Urothelium cell line (cell line): ENCODE measurements at regions not wholly inside any gene's neighbourhood (a gene's known extent, or its start where the extent isn't known, plus 50 kb on each side); places are given as distances from the start of the nearest gene placed in this dataset.
"Not testable (repeated sequence)": the region's sequence is repeated elsewhere in the genome, so short reads cannot be mapped to it uniquely, and the experiment has no call there.

Experiments used
- DNase-seq: peaks from one replicate; pipeline ENCODE4 v3.0.0; 2011; ENCODE audit warnings: low spot score, mixed read lengths
- FAIRE-seq: peaks from 2 replicates; lab custom pipeline; 2011; peaks lifted over from hg19 to GRCh38; lab: Jason Lieb, UNC

GRCh38 chrX:131821945-131822622, 201.0 kb upstream of the STK26 start:
- no peak for DNase-seq
- FAIRE-seq: no peak

DNA sequence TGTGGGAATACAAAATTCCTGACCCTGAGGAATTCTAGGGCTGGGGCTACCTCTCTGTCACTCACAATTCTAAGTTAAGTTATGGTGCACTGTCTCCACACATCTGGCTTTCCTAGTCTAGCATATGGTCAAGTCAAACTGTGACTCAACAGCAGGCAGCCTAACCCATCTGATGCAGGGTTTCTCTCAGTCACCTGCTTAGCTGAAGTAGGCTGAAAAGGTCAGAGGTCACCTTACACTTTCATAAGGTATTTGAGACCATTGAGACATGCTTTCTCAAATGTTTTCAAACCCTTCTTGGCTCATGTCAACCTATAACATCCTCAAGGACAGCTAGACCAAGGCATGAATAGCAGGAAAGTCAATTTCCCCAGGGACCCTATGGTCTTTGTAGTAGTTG, 196.5 kb upstream of the STK26 start:
- DNase-seq: no peak
- no peak for FAIRE-seq

- FAIRE-seq: no peak
- DNase-seq: peak; percentile 25
Observed at GRCh38 chrX:131827935-131828334, 195.2 kb upstream of the STK26 start.

GRCh38 chrX:131828482-131828881, 194.6 kb upstream of the STK26 start:
- no peak for FAIRE-seq
- no peak for DNase-seq

GRCh38 chrX:131830400-131831184, 192.5 kb upstream of the STK26 start:
- DNase-seq (peak; percentile 46), FAIRE-seq (no peak)

GRCh38 chrX:131831185-131831520, 191.9 kb upstream of the STK26 start:
- DNase-seq (no peak), FAIRE-seq (no peak)

- no peak for FAIRE-seq
- no peak for DNase-seq
Observed at GRCh38 chrX:131836161-131836560, 186.9 kb upstream of the STK26 start.

DNA sequence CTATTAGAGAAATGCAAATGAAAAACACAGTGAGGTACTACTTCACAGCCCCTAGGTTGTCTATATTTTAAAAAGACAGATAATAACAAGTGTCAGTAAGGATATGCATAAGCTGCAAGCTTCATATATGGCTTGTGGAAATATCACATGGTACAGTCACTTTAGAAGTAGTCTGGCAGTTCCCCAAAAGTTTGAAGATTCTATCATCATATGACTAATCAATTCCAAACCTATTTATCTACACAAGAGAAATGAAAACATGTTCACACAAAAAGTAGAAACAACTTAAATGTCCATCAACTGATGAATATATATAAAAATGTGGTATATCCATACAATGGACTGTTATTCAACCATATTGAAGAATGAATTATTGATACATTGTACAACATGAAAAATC, 185.8 kb upstream of the STK26 start:
- DNase-seq: no peak
- FAIRE-seq: no peak

DNA sequence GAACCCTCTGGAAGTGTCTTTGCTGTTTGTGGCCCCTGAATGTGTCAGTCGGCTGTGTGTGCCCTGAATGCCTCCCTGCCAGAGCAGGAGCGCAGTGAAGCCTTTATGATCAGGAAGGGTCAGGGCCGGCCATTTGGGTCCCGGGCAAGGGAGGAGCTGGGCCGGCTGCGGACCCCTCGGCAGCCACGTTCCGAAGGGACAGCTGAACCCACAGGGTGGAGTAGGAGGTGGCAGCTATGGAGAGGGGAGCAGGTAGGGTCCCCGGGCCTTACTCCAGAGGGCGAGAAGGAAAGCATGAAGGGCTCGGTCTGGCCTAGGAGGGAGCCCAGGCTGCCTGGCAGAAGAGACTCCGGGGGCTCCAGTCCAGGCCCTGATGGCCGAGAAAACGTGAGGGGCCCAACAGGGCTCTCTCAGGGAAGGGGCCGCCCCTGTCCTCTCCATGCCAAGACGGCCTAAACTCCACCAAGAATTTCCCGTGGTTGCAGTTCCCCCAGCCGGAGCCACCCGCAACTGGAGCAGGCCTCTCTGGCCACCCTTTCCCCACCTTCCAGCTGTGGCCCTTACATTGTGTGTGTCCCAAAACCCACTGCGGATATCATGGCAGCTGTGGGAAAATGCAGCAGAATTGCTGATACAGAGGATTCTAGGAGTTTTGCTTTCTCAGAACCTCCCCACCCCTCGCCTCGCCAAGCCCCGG, 182.2 kb upstream of the STK26 start:
- no peak for FAIRE-seq
- no peak for DNase-seq

DNA sequence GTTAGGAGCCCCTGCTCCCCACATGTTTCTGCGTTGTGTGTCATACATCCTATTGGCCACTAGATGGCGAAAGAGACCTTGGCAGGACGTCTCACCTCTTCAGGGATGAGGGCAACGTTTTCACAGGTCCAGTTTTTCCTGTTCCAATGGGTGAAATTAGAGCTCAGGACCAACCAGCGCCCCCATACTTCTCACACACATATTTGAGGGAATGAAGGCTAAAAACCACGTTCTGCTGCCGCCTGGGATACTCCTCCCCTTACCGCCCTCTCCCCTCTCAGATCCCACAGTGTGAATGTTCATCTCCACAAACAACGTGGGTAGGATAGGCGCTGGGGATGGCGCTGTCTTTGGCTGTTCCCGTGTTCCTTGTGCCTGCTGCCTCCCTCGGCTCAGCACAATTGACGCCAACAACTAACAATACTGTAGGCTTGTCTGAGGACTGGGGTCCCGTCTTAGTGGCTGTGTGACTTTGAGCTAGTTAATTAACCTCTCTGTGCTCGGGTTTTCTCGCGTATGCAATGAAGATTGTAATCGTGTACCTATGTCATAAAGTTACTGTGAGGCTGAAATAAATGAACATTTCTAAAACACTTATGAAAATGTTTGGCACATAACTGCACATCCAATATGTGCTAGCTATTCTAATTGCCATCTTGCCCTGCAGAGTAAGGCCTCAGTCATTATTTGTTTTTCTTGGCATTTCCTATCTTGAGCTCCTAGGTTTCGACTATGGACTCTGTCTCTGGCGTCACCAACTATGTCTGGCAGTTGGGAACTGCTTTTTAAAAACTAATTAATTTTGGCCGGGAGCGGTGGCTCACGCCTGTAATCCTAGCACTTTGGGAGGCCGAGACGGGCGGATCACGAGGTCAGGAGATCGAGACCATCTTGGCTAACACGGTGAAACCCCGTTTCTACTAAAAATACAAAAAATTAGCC, 181.3 kb upstream of the STK26 start:
- DNase-seq: peak; percentile 41
- no peak for FAIRE-seq

DNA sequence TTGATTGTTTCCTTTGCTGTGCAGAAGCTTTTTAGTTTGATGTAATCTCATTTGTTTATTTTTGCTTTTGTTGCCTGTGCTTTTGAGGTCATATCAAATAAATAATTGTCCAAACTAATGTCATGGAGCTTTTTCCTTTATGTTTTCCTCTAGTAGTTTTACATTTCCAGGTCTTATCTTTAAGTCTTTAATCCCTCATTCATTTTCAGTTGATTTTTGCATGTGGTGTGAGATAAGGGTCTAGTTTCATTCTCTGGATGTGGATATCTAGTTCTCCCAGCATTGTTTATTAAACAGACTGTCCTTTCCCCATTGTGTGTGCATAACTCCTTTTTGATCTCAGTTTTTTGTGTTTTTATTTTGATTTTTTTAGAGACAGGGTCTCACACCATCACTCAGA, 179.1 kb upstream of the STK26 start:
- DNase-seq: no peak
- no peak for FAIRE-seq

DNA sequence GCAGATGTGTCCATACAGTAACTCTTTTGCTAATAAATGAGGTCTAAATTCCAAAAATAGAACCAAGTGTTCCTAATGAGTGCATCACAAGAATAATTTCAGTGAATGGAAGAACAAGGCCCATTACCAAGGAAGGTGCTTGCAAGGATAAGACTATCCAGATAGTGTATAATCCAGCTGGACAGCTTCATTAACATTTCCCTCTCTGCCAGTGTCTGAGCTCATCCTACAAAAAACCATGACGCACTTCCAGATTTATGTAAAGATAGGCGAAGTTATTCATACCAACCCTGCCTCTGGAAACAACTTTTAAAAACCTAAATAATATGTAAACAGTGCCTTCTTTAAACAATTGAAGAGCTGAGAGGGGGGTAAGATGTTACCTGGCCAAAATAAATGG, 177.9 kb upstream of the STK26 start:
- no peak for FAIRE-seq
- no peak for DNase-seq

GRCh38 chrX:131845771-131846170, 177.3 kb upstream of the STK26 start:
- FAIRE-seq: no peak

DNA sequence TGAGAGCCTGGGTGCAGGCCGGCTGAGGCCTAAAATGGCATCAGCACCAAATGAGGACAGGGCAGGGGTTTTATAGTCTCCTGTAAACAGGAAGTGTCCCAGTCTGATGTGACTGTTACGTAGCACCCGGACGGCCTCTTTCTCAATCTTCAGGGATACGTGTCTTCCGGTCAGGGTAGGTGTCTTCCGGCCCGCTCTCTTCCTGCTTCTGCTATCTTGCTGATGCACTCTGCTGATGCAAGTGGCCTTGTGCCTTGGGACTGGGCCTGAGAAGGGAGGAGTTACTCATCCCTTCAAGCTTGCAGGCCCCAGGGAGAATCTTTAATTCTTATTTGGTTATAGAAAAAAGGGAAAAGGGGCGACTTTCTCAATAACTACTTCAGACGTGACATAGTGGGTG, 172.1 kb upstream of the STK26 start:
- not testable (repeated sequence) for DNase-seq, FAIRE-seq

More at GRCh38 chrX:131845771-131846170, 177.3 kb upstream of the STK26 start:
- no peak for DNase-seq

DNA sequence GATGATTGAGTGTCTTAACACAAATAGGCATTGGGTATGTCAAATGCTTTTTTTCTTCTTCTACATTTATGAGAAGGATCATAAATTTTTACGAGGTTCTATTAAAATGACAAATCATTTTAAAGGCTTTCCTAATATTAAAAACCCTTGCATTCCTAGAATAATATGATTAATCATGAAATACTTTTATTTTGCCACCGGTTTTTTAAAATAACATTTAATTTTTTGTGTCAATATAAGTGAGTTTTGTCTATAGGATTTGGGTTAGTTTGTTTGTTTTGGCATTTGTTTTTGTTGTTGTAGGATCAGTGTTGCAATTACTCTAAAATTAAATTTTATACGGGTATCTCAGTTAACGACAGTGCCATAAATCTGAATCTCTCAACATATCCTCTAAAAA, 169.7 kb upstream of the STK26 start:
- FAIRE-seq (no peak), DNase-seq (no peak)

GRCh38 chrX:131854581-131854980, 168.5 kb upstream of the STK26 start:
- DNase-seq (no peak), FAIRE-seq (no peak)

- FAIRE-seq: no peak
Observed at GRCh38 chrX:131861088-131861787, 161.9 kb upstream of the STK26 start.

DNA sequence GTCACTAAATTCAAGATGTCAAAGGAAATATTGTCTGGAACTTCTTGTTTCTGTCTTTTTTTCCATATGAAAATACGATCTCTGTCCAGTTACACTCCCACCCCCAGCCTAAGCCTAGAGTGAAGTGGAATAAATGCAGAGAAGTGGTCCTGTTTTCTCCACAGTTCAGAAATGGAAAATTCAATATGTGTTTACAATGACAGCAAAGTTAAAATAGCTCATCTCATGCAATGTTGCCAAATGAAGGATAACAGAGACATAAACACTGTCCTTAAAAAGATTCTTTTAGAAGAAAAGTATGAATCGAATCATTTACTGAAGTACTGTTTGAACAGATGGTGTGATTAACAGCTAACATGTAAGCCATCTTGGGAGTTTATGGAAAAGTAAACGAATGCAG, 160.8 kb upstream of the STK26 start:
- FAIRE-seq: no peak
- no peak for DNase-seq

More at GRCh38 chrX:131861088-131861787, 161.9 kb upstream of the STK26 start:
- no peak for DNase-seq

DNA sequence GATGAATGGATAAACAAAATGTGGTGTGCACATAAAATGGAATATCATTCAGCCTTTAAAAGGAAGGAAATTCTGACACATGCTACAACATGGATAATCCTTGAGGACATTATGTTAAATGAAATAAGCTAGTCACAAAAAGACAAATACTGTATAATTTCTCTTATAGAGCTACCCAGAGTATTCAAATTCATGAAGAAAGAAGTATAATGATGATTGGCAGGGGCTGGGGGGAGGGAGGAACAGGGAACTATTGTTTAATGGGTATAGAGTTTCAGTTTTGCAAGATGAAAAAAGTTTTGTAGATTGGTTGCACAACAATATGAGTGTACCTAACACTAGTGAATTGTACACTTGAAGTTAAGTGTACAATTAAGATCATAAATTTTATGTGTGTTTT, 153.9 kb upstream of the STK26 start:
- FAIRE-seq (no peak), DNase-seq (no peak)

DNA sequence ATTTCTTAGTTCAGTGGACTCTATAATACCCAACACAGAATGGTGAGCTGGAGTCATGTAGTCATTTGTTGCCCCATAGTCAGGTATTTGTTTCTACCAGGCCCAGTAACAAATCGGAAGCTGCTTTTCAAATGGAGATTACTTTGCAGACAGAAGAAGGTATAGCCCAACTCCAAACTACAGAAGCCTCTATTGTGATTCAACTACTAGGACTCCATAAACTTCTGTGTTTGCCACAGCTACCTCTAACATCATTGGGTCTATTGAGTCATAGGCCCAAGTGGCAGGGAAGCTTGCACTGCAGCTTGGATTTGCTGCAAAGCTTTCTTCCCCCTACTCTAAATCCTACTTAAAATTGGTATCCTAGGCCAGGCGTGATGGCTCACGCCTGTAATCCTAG, 148.8 kb upstream of the STK26 start:
- FAIRE-seq: no peak
- no peak for DNase-seq
